ENCODE measurements at regions not wholly inside any gene's neighbourhood (a gene's known extent, or its start where the extent isn't known, plus 50 kb on each side); places are given as distances from the start of the nearest gene placed in this dataset.

- H3K36me3 ChIP-seq (ENCODE audit: low read depth), result no peaks in the 10 kb centered on the region
- no peaks in the 10 kb centered on the region for H4K20me1 ChIP-seq (ENCODE audit: insufficient read depth)
- in situ Hi-C loops (cut with MboI), result no loop called here
- no peaks in the 10 kb centered on the region for H3K9me2 ChIP-seq (ENCODE audit: insufficient read depth)
- no peak overlapping the region for H3K4me2 ChIP-seq (ENCODE audit: unreplicated experiment)
- DNase-seq, result no peak
- no peak overlapping the region for H3K4me3 ChIP-seq
- H3K4me1 ChIP-seq (ENCODE audit: insufficient read depth), result no peaks in the 10 kb centered on the region
- no peak overlapping the region for H3K27ac ChIP-seq
- no peaks in the 10 kb centered on the region for H3F3A ChIP-seq (ENCODE audit: insufficient read depth)
- H3K79me2 ChIP-seq (ENCODE audit: insufficient read depth), result no peaks in the 10 kb centered on the region
- 10 to 18% methylated on average over 3 of the region's 3 CpGs for WGBS, 2 experiments (ENCODE audit: low coverage in 1 of 2, low lambda C conversion rate in 2 of 2, missing lambda C conversion rate in 2 of 2)
- no peaks in the 10 kb centered on the region for H3K27me3 ChIP-seq (replicated peaks; ENCODE audit: insufficient read depth)
- no peak overlapping the region for H2AFZ ChIP-seq
- H3K9ac ChIP-seq, result no peak overlapping the region
- no peak for TF ChIP-seq EZH2phosphoT487 (IDR thresholded peaks at IDR 0.05; ENCODE audit: insufficient read depth, low read depth)
- no peak for TF ChIP-seq EZH2 (IDR thresholded peaks at IDR 0.05; ENCODE audit: insufficient read depth, poor library complexity, severe bottlenecking)
- no peaks in the 10 kb centered on the region for H3K9me3 ChIP-seq (ENCODE audit: low read depth)
Observed at GRCh38 chr2:52717836-52718235, 1049.8 kb upstream of the CHAC2 start.

DNA sequence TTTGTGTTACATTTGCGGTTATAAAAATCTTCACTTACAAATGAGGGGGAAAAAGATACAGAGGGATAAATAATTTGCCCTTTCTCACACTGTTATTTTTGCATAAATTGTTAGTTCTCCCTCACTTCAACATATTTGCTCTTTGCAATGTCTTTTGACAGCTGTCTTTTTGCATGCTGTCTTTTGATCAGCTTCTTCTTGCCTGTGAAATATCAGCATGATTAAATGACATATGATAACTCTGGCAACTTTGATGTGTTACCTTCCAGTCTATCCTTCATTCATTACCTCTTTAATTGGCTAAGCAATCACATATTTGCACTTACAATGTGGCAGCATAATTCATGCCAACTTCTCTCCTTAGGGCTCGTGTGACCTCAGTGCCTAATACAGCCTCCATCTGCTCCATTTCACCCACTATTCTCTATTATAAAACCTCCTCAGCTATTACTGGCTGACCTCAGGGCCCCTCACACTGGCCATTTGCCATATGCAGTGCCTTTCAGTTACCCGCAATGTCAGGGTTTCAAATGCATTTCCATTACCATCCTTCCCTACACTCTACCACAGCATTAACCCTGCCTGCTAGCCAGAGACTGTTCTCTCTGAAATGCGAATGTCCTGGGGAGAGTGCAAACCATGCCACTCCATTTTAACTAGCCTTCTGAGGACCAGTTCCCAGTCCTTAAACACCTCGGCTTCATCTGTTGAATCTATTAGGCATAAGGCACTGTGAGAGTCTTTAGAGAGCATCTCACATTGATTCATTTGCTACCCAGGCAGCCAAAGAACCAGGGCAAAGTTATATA, 1056.6 kb upstream of the CHAC2 start:
- Histone ChIP-seq H4K20me1 (ENCODE audit: insufficient read depth) (no peaks in the 10 kb centered on the region), H3K4me3 (no peak overlapping the region), H3K4me1 (ENCODE audit: insufficient read depth) (no peaks in the 10 kb centered on the region), H3K79me2 (ENCODE audit: insufficient read depth) (no peaks in the 10 kb centered on the region), H3K4me2 (ENCODE audit: unreplicated experiment) (no peak overlapping the region), H3F3A (ENCODE audit: insufficient read depth) (no peaks in the 10 kb centered on the region), H2AFZ (no peak overlapping the region), H3K36me3 (ENCODE audit: low read depth) (no peaks in the 10 kb centered on the region), H3K9ac (no peak overlapping the region), H3K27me3 (replicated peaks; ENCODE audit: insufficient read depth) (no peaks in the 10 kb centered on the region), H3K27ac (no peak overlapping the region), H3K9me2 (ENCODE audit: insufficient read depth) (no peaks in the 10 kb centered on the region), H3K9me3 (ENCODE audit: low read depth) (no peaks in the 10 kb centered on the region)
- TF ChIP-seq EZH2phosphoT487 (IDR thresholded peaks at IDR 0.05; ENCODE audit: insufficient read depth, low read depth) (no peak), EZH2 (IDR thresholded peaks at IDR 0.05; ENCODE audit: insufficient read depth, poor library complexity, severe bottlenecking) (no peak)
- 20 to 24% methylated on average over 5 of the region's 5 CpGs for WGBS, 2 experiments (ENCODE audit: low coverage in 1 of 2, low lambda C conversion rate in 2 of 2, missing lambda C conversion rate in 2 of 2)
- in situ Hi-C loops (cut with MboI), result no loop called here
- no peak for DNase-seq

- in situ Hi-C loops (cut with MboI), result no loop called here
Observed at GRCh38 chr2:52704251-52704650, 1063.4 kb upstream of the CHAC2 start.

DNA sequence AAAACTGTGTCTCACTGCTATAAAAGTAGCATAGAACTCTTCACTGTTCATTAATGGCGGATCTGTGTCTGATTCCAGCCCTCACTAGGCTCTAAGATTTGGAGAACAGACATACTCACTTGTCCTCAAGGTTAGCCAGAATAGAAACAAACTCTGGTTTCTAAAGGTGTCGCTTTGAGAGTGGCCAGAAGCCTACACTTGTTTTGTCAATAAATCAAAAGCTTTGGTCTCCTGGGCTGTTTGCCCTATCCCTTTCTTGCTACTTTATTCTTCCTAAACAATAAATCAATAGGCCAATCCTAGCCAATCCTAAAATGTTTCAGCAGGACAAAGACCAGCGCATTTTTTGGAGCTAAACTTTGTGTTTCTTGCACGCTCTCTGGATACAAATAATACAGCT, 1064.6 kb upstream of the CHAC2 start:
- no peaks in the 10 kb centered on the region for H3K9me3 ChIP-seq (ENCODE audit: low read depth)
- no peaks in the 10 kb centered on the region for H3K79me2 ChIP-seq (ENCODE audit: insufficient read depth)
- DNase-seq, result no peak
- no peak overlapping the region for H3K9ac ChIP-seq
- H2AFZ ChIP-seq, result no peak overlapping the region
- whole genome bisulfite sequencing, 2 experiments (ENCODE audit: low coverage in 1 of 2, low lambda C conversion rate in 2 of 2, missing lambda C conversion rate in 2 of 2), result 15 to 17% methylated on average over 4 of the region's 4 CpGs
- no peak overlapping the region for H3K4me3 ChIP-seq
- H3K27me3 ChIP-seq (replicated peaks; ENCODE audit: insufficient read depth), result no peaks in the 10 kb centered on the region
- H3K4me1 ChIP-seq (ENCODE audit: insufficient read depth), result no peaks in the 10 kb centered on the region
- no peaks in the 10 kb centered on the region for H3K36me3 ChIP-seq (ENCODE audit: low read depth)
- no peaks in the 10 kb centered on the region for H3F3A ChIP-seq (ENCODE audit: insufficient read depth)
- in situ Hi-C loops (cut with MboI), result no loop called here
- no peak for TF ChIP-seq EZH2 (IDR thresholded peaks at IDR 0.05; ENCODE audit: insufficient read depth, poor library complexity, severe bottlenecking)
- TF ChIP-seq EZH2phosphoT487 (IDR thresholded peaks at IDR 0.05; ENCODE audit: insufficient read depth, low read depth), result no peak
- no peaks in the 10 kb centered on the region for H3K9me2 ChIP-seq (ENCODE audit: insufficient read depth)
- no peak overlapping the region for H3K27ac ChIP-seq
- no peaks in the 10 kb centered on the region for H4K20me1 ChIP-seq (ENCODE audit: insufficient read depth)
- no peak overlapping the region for H3K4me2 ChIP-seq (ENCODE audit: unreplicated experiment)

More at GRCh38 chr2:52704251-52704650, 1063.4 kb upstream of the CHAC2 start:
- Histone ChIP-seq H4K20me1 (ENCODE audit: insufficient read depth) (no peaks in the 10 kb centered on the region), H2AFZ (no peak overlapping the region), H3K4me2 (ENCODE audit: unreplicated experiment) (no peak overlapping the region), H3K27me3 (replicated peaks; ENCODE audit: insufficient read depth) (no peaks in the 10 kb centered on the region), H3K9ac (no peak overlapping the region), H3K36me3 (ENCODE audit: low read depth) (no peaks in the 10 kb centered on the region), H3K27ac (no peak overlapping the region), H3K4me3 (no peak overlapping the region), H3K4me1 (ENCODE audit: insufficient read depth) (no peaks in the 10 kb centered on the region), H3F3A (ENCODE audit: insufficient read depth) (no peaks in the 10 kb centered on the region), H3K9me2 (ENCODE audit: insufficient read depth) (no peaks in the 10 kb centered on the region), H3K9me3 (ENCODE audit: low read depth) (no peaks in the 10 kb centered on the region), H3K79me2 (ENCODE audit: insufficient read depth) (no peaks in the 10 kb centered on the region)
- TF ChIP-seq EZH2phosphoT487 (IDR thresholded peaks at IDR 0.05; ENCODE audit: insufficient read depth, low read depth) (no peak), EZH2 (IDR thresholded peaks at IDR 0.05; ENCODE audit: insufficient read depth, poor library complexity, severe bottlenecking) (no peak)
- DNase-seq, result no peak

All from GM23248 (cell line).